Activated CD4-positive, CD25-positive, alpha-beta regulatory T cell treated with anti-CD3 and anti-CD28 coated beads, Interleukin-2, amount 50 U/mL, for 24 hours (primary cell): ENCODE measurements at regions not wholly inside any gene's neighbourhood (a gene's known extent, or its start where the extent isn't known, plus 50 kb on each side); places are given as distances from the start of the nearest gene placed in this dataset.
"Not testable (repeated sequence)": the region's sequence is repeated elsewhere in the genome, so short reads cannot be mapped to it uniquely, and the experiment has no call there.

ENCODE experiments used
- ATAC-seq, 2 donors: fragments of 150-1000 bp; cut with Tn5 transposase; one replicate each; pipeline ENCODE4 v1.10.0; 2021; ENCODE audit warnings: mild to moderate bottlenecking in 1 of 2, moderate library complexity in 1 of 2

GRCh38 chr2:240255811-240256703 is 115.6 kb upstream of the OTOS start:
- ATAC-seq: no peak

GRCh38 chr2:240256704-240257637 is 116.5 kb upstream of the OTOS start:
- ATAC-seq: no peak

GRCh38 chr2:240257940-240258580 is 117.6 kb upstream of the OTOS start:
- ATAC-seq: no peak

GRCh38 chr2:240258685-240259084 is 118.2 kb upstream of the OTOS start:
- no peak for ATAC-seq

- no peak for ATAC-seq
Measured at GRCh38 chr2:240259201-240259923, 118.9 kb upstream of the OTOS start.

GRCh38 chr2:240259924-240260529 is 119.6 kb upstream of the OTOS start:
- no peak for ATAC-seq

- no peak for ATAC-seq
Measured at GRCh38 chr2:240260664-240261063, 120.2 kb upstream of the OTOS start.

- ATAC-seq: not testable (repeated sequence)
Measured at GRCh38 chr2:240262578-240262977, 122.1 kb upstream of the OTOS start.

- no peak for ATAC-seq
Measured at GRCh38 chr2:240269380-240269779, 128.9 kb upstream of the OTOS start.

GRCh38 chr2:240269886-240270285 is 129.4 kb upstream of the OTOS start:
- no peak for ATAC-seq

- no peak for ATAC-seq
Measured at GRCh38 chr2:240271716-240272341, 131.4 kb upstream of the OTOS start.

GRCh38 chr2:240275386-240275785 is 134.9 kb upstream of the OTOS start:
- ATAC-seq: no peak

- no peak for ATAC-seq
Measured at GRCh38 chr2:240277073-240277806, 136.8 kb upstream of the OTOS start.

GRCh38 chr2:240277807-240278522 is 137.5 kb upstream of the OTOS start:
- no peak for ATAC-seq

- no peak for ATAC-seq
Measured at GRCh38 chr2:240278661-240279060, 138.2 kb upstream of the OTOS start.

- ATAC-seq: no peak
Measured at GRCh38 chr2:240280621-240281020, 140.2 kb upstream of the OTOS start.

- ATAC-seq: no peak
Measured at GRCh38 chr2:240284503-240285259, 144.2 kb upstream of the OTOS start.

- ATAC-seq: no peak
Measured at GRCh38 chr2:240285725-240286124, 145.3 kb upstream of the OTOS start.

- ATAC-seq: no peak
Measured at GRCh38 chr2:240286596-240286995, 146.1 kb upstream of the OTOS start.
